COLO829 (cell line): ENCODE measurements at regions not wholly inside any gene's neighbourhood (a gene's known extent, or its start where the extent isn't known, plus 50 kb on each side); places are given as distances from the start of the nearest gene placed in this dataset.

Source experiments
- DNase-seq: peaks from one replicate; pipeline ENCODE4 v3.0.0; 2012; ENCODE audit warnings: low spot score

GRCh38 chr14:95442016-95442632, 74.3 kb downstream of the SYNE3 start:
- no peak for DNase-seq

- DNase-seq = no peak
Measured at GRCh38 chr14:95440951-95441350, 75.5 kb downstream of the SYNE3 start.

DNA sequence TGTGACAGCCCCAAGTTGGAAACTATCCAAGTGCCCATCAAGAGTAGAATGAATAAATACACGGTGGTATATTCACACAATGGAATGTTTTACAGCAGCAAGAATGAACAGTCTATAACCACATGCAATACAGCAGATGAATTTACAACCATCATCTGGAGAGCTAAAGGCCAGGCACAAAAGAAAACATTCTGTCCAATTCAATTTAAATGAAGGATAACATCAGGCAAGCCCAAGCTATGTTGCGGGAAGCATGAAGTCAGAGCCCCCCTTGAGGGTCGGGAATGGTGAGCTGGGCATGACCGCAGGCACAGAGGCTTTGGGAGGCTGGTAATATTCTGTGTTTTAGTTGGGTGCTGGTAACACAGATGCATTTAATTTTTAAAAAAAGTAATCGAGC, 76.0 kb downstream of the SYNE3 start:
- no peak for DNase-seq

- no peak for DNase-seq
Measured at GRCh38 chr14:95439881-95440280, 76.6 kb downstream of the SYNE3 start.

- no peak for DNase-seq
Measured at GRCh38 chr14:95437715-95438114, 78.7 kb downstream of the SYNE3 start.

DNA sequence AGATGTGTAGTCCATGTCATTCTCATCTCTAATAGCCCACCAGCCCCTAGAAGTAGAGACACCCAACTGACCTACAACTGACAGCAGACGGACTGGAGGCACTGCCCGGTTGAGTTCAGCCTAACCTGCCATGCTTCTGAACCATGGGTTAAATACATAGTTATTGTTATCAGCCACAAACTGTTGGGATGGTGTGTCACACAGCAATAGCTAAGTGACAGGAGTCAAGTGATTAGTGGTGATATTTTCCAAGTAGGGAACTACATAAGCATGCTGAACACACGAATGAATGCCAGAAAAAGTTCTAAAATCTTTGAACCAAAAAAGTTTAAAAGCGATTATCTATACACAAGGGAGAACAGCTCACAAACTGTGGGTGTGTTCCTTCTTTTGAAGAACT, 80.1 kb downstream of the SYNE3 start:
- no peak for DNase-seq

DNA sequence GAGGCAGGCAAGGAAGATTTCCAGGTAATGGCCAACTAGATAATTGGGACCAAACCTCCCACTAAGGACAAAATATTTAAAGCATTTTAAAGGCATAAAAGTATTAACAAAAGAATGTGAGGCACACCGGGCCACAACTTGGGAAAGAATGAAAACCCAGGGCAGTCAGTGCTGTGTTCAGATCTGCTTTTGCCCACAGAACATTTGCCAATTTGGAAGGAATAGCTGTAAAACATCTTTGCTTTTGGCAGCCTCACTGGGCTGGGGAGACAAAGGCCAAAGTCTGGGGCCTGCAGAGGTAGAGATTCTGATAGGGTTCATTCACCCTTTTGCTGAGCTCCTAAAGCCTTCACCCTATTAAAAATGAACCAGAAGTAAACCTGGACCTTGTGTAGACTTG, 82.3 kb downstream of the SYNE3 start:
- DNase-seq = no peak

DNA sequence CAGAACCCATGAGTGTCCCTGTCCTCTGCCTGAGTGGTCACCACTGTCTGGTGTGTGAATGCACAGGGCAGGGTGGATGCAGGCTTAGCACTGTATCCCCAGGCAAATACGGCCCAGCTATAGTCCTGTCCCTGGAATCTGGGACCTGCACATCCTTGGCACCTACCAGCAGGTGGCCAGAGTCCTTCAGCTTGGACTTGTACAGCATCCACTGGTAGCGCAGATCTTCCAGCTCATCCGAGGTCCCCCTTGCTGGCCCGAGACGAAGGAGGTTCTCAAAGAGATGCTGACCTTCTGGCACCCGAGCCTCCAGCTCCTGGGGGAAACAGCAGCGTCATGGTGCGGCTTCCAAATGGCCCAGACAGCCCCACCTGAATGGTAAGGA, 83.4 kb downstream of the SYNE3 start:
- no peak for DNase-seq

DNA sequence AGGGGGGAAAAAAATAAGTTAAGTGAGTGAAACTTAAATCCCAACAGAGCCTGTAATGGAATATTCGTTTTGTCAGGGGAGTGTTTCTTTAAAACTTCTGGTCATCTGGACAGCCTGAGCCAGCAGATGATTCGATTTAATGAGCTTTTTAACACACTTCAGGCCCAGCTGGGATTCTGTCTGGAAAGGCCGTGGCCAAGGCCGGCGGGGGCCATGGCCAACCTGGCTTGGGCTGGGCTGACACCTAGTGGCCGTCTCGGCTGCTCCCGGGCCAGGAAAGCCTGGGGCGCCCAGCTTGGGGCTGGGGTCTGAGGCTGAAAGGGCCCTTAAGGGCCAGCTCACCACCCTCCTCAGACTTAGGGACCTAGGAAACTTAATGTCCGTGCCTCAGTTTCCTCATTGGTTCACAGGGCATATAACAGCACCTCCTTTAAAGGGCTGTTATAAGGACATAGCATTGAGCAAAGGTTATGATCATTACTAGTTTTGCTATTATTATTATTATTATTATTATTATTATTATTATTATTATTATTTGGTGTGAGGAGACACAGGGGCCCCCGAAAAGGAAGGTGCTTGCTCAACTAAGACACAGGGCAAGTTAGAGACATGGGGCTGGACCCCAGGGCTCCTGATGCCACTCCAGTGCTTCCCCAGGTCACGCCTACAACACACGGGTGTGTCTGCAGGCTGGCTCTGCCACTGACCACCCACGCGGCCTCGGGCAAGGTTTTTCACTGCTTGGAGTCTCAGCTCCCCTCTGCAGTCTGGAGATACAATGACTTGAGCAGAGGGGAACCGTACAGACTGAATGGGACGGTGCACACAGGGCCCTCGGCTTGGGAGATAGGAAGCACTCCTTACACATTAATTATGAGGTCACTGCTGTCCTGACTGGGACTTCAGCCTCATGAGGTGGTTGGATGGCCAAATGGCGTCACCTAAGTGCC, 84.0 kb downstream of the SYNE3 start:
- DNase-seq = peak; percentile 31

DNA sequence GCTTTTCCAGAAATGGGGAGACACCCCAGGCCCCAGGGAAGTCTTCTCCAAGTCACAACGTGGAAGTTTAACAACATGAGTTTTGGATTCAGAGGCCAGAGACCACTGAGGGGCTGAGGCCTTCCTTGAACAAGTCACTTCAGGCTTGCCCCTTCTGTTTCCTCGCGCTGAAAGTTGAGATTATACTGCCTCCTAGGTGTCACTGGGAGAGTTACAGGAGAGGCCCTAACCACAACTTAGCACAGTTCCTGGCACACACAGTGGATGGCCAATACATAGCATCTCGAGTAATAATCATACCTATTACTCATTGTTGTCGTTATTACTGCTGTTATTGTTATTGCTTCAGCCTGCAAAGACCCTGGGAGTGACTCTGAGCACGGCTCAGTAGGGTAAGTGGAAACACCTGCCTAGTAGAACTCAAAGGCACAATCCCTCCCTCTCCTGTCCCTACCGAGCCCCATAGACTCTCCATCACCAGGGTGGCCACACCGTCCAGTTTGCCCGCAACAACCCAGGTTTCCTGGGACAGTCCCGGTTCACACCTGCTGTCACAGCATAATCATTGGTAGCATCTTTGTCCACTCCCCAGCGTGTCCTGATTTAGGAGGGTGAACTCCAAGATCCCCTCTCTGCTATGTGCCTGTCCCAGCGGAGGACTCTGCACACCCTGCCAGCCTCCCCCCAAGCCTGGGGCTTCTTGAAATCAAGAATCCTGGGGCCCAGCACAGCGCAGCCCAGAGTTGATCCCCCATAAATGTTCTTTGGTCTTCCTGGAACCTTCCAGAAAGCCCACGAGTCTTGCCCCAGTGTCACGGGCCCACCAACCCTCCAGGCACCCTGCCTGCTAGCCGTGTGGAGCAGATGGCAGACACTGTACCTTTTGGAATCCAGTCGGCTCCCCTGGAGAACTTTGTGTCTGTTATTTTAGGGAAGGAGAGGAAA, 85.0 kb downstream of the SYNE3 start:
- DNase-seq = no peak

DNA sequence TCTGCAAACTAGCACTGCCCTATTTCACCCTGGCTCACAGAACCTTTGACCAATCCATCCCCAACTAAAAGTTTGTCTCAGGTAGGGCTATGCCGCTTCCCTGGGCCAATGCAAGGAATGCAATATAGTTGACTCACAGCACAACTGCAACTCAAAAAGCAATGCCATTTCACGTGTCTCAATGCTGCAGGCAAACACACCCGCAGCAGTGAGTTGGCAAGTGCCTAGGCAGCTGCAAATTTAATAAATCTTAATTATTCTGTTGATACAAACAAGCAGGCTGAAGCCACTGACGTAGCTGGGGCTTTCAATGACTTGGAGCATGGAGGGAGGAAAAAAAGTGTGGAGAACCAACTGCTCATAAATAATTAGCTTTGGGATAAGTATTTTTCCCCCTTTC, 87.9 kb downstream of the SYNE3 start:
- DNase-seq = no peak

DNA sequence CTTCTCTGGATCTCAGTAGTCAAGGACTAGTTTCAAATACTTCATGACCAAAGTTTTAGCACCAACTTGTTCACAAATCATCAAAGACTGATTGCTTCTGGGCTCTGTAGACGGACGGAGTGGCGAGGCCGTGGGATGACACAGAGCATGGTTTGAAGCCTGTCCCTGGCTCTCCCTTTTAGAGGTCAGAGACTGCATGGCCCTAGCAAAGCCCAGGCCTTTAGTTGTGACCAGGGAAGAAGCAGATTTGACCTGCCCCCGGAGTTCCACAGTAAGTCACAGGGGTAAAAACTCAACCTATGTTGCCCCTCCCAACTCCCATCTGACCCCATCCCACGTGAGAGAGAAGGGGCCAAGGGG, 90.4 kb downstream of the SYNE3 start:
- no peak for DNase-seq

- DNase-seq = no peak
Measured at GRCh38 chr14:95425369-95426115, 90.9 kb downstream of the SYNE3 start.

- DNase-seq = no peak
Measured at GRCh38 chr14:95424529-95424928, 91.9 kb downstream of the SYNE3 start.

- no peak for DNase-seq
Measured at GRCh38 chr14:95421741-95422140, 94.7 kb downstream of the SYNE3 start.

- no peak for DNase-seq
Measured at GRCh38 chr14:95420060-95420459, 96.4 kb downstream of the SYNE3 start.

GRCh38 chr14:95419569-95419968, 96.9 kb downstream of the SYNE3 start:
- no peak for DNase-seq

GRCh38 chr14:95418858-95419257, 97.6 kb downstream of the SYNE3 start:
- DNase-seq = no peak

- no peak for DNase-seq
Measured at GRCh38 chr14:95417492-95417891, 97.8 kb upstream of the CLMN start.

DNA sequence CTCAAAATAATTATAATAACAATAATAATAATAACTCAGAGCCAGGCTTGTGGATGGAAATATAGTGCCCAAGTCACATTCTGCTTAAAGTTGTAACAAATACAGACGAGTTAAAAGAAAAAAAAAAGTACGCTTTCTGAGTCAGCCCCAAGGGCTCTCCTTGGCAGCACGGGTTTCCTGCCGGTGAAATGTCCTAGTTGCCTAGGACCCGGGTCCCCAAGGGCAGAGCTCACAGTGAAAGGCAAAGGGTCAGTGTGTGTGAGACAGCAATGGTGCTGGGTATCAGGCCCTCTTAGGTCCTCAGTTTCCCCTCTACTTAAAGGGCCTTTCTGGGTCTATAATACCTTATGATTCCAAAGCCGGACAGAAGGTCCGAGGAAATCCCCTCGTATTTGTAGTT, 96.3 kb upstream of the CLMN start:
- DNase-seq = no peak

DNA sequence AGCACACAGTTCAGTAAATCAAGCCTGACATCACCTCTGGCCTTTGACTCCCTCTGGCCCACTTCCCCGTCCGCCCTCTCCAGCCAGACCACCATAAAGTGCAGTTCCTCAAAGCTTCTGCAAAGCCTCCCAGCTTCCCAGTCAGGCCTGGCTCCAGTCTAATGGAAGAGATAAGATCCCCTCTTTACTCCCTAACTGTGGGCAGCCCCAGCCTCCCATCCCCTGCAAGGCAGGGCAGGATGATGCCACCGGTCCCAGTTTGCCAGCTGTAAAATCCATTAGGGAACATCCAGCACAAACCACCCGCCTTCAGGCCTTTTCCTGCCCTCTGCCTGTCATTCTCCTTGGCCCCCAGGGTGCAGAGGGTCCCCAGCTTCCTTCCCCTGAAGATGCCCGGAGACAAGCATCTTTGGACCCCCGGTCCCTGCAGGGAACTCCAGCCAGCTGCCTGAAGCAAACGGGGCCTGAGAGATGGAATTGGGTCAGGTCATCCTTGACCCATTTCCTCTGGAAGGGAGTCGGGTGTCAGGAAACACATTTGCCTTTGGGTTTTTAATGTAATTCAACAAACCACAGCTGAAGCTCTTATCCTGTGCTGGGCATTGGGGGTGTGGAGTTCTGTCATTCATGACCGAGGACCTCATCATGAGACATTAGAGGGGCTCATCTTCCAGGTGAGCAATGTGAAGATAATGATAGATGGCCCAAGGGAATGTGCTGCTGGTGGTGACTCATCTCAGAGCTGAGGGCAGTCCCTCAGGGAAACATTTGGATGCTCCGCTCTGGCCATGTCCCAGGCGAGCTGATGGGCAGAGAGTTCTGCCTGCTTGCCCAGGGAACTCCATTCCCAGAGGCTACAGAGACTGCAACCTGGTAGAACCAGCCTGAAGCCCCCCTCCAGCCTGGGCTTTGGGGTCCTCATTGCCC, 93.8 kb upstream of the CLMN start:
- DNase-seq = no peak
